HEK293 (cell line): ENCODE measurements at regions not wholly inside any gene's neighbourhood (a gene's known extent, or its start where the extent isn't known, plus 50 kb on each side); places are given as distances from the start of the nearest gene placed in this dataset.

Experiments
- CTCF ChIA-PET: fragments of 350-600 bp; formaldehyde crosslinking; extraction: SDS; loops from one replicate; lab custom pipeline; 2021; ENCODE audit warnings: antibody characterized with exemption; lab: Yijun Ruan, JAX
- POLR2A ChIA-PET: fragments of 300-600 bp; formaldehyde crosslinking; extraction: SDS; loops from one replicate; lab custom pipeline; 2020; ENCODE audit warnings: antibody characterized with exemption, inconsistent platforms; lab: Yijun Ruan, JAX
- H3K27ac ChIP-seq: fragments of 200-500 bp; sonication (Bioruptor generic); 2 replicates; pipeline ENCODE4 v1.5.1; 2014; ENCODE audit warnings: low read depth, low read length, control low read depth, inconsistent platforms; ENCODE audit errors: extremely low read depth
- H3K36me3 ChIP-seq, 2 experiments: fragments of 200-500 bp in 1 of 2; sonication (Bioruptor generic) in 1 of 2; 1 replicate in 1 of 2; 2 replicates in 1 of 2; pipeline ENCODE4 v1.5.1; 2014 to 2017; ENCODE audit warnings: inconsistent platforms in 2 of 2, low read length in 2 of 2; ENCODE audit not compliant: control insufficient read depth in 2 of 2, insufficient read depth in 1 of 2
- H3K4me1 ChIP-seq: fragments of 200-500 bp; sonication (Bioruptor generic); 2 replicates; pipeline ENCODE4 v1.5.1; 2014; ENCODE audit warnings: mild to moderate bottlenecking, low read length, inconsistent platforms; ENCODE audit not compliant: control insufficient read depth, insufficient read depth
- H3K4me3 ChIP-seq: 2 replicates; pipeline ENCODE4 v1.5.1; 2011; ENCODE audit warnings: low read depth, mild to moderate bottlenecking, control low read depth, low read length, moderate library complexity
- H3K9me3 ChIP-seq: fragments of 200-500 bp; sonication (Bioruptor generic); 2 replicates; pipeline ENCODE4 v1.5.1; 2014; ENCODE audit warnings: low read depth, low read length, inconsistent platforms; ENCODE audit not compliant: control insufficient read depth, insufficient read depth
- GFI1B ChIP-seq: fragments of 450-650 bp; formaldehyde crosslinking; IDR thresholded peaks from 2 replicates; pipeline ENCODE4 v1.5.1; 2016; ENCODE audit warnings: missing biosample characterization, missing genetic modification characterization
- SCRT2 ChIP-seq: fragments of 450-650 bp; formaldehyde crosslinking; IDR thresholded peaks from 2 replicates; pipeline ENCODE4 v1.5.1; 2016; ENCODE audit warnings: missing biosample characterization, missing genetic modification characterization
- SP3 ChIP-seq: fragments of 450-650 bp; formaldehyde crosslinking; IDR thresholded peaks from 2 replicates; pipeline ENCODE4 v1.5.1; 2016; ENCODE audit warnings: missing biosample characterization, missing genetic modification characterization
- ZBTB17 ChIP-seq: fragments of 450-650 bp; formaldehyde crosslinking; IDR thresholded peaks from 2 replicates; pipeline ENCODE4 v1.5.1; 2016; ENCODE audit warnings: missing biosample characterization, missing genetic modification characterization
- ZBTB8A ChIP-seq: fragments of 450-650 bp; formaldehyde crosslinking; IDR thresholded peaks from 2 replicates; pipeline ENCODE4 v1.5.1; 2016; ENCODE audit warnings: missing biosample characterization, missing genetic modification characterization
- ZNF174 ChIP-seq: fragments of 450-650 bp; formaldehyde crosslinking; IDR thresholded peaks from 2 replicates; pipeline ENCODE4 v1.5.0; 2017; ENCODE audit warnings: missing biosample characterization, mild to moderate bottlenecking, missing genetic modification characterization
- ZNF2 ChIP-seq: fragments of 450-650 bp; formaldehyde crosslinking; IDR thresholded peaks from 2 replicates; pipeline ENCODE4 v1.5.1; 2016; ENCODE audit warnings: missing biosample characterization, missing genetic modification characterization
- ZNF211 ChIP-seq: fragments of 450-650 bp; formaldehyde crosslinking; IDR thresholded peaks from 2 replicates; pipeline ENCODE4 v1.5.1; 2016; ENCODE audit warnings: low read depth, missing biosample characterization, missing genetic modification characterization
- ZNF521 ChIP-seq: fragments of 450-650 bp; formaldehyde crosslinking; IDR thresholded peaks from 2 replicates; pipeline ENCODE4 v1.5.1; 2017; ENCODE audit warnings: missing biosample characterization, mild to moderate bottlenecking, missing genetic modification characterization
- ZNF560 ChIP-seq: fragments of 450-650 bp; formaldehyde crosslinking; IDR thresholded peaks from 2 replicates; pipeline ENCODE4 v1.5.1; 2017; ENCODE audit warnings: missing biosample characterization, missing genetic modification characterization, borderline replicate concordance
- ZNF791 ChIP-seq: fragments of 450-650 bp; formaldehyde crosslinking; IDR thresholded peaks from 2 replicates; pipeline ENCODE4 v1.5.1; 2016; ENCODE audit warnings: missing biosample characterization, missing genetic modification characterization
- ZNF792 ChIP-seq: fragments of 450-650 bp; formaldehyde crosslinking; IDR thresholded peaks from 2 replicates; pipeline ENCODE4 v1.5.1; 2016; ENCODE audit warnings: missing biosample characterization, missing genetic modification characterization
- ZNF837 ChIP-seq: fragments of 450-650 bp; formaldehyde crosslinking; IDR thresholded peaks from 2 replicates; pipeline ENCODE4 v1.5.1; 2016; ENCODE audit warnings: missing biosample characterization, missing genetic modification characterization
- ZSCAN30 ChIP-seq: fragments of 450-650 bp; IDR thresholded peaks from 2 replicates; pipeline ENCODE4 v1.5.1; 2018; ENCODE audit warnings: missing biosample characterization, mild to moderate bottlenecking, missing genetic modification characterization, moderate library complexity
- TF ChIP-seq, protein P1 (sequence below): fragments of 450-650 bp; formaldehyde crosslinking; IDR thresholded peaks from 2 replicates; pipeline ENCODE4 v1.5.0; 2017; ENCODE audit warnings: missing biosample characterization, missing genetic modification characterization, borderline replicate concordance
- TF ChIP-seq, protein P2 (sequence below): fragments of 450-650 bp; formaldehyde crosslinking; IDR thresholded peaks from 2 replicates; pipeline ENCODE4 v1.5.1; 2016; ENCODE audit warnings: missing biosample characterization, missing genetic modification characterization, borderline replicate concordance
- TF ChIP-seq, protein P3 (sequence below): fragments of 450-650 bp; formaldehyde crosslinking; IDR thresholded peaks from 2 replicates; pipeline ENCODE4 v1.5.1; 2017; ENCODE audit warnings: missing biosample characterization, missing genetic modification characterization

DNA sequence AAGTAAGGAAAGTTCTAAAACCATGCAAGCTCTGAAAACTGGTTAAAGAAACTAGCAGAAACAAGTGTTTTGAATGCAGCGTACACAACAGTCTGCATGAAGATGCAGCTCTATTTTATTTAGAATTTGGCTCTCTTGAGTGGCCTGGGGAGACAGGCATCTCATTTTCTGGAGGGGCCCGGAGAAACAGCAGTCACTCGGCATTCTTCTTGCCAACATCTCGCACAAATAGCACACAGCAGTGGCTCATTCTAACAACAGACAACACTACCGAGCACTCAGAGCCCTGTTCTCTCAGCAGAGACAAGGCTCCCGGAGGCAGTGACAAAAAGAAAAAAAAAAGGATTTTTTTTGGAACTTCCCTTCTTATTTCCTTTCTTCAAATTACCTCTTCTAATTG is 108.5 kb upstream of the STMND1 start:
- H3K4me1 ChIP-seq: no peaks in the 10 kb centered on the region
- POLR2A ChIA-PET: no interaction called here
- CTCF ChIA-PET: interaction anchor here (1.2 to 2.2 kb wide), 2 partner anchors 28 to 482 kb away, joined by 3 to 7 read pairs; no protein-coding TSS in a partner anchor
- H3K4me3 ChIP-seq: no peak overlapping the region
- no peaks in the 10 kb centered on the region for H3K36me3 ChIP-seq
- no peak for TF ChIP-seq ZBTB8A (tag by site-specific recombination)
- TF ChIP-seq, protein P1, sequence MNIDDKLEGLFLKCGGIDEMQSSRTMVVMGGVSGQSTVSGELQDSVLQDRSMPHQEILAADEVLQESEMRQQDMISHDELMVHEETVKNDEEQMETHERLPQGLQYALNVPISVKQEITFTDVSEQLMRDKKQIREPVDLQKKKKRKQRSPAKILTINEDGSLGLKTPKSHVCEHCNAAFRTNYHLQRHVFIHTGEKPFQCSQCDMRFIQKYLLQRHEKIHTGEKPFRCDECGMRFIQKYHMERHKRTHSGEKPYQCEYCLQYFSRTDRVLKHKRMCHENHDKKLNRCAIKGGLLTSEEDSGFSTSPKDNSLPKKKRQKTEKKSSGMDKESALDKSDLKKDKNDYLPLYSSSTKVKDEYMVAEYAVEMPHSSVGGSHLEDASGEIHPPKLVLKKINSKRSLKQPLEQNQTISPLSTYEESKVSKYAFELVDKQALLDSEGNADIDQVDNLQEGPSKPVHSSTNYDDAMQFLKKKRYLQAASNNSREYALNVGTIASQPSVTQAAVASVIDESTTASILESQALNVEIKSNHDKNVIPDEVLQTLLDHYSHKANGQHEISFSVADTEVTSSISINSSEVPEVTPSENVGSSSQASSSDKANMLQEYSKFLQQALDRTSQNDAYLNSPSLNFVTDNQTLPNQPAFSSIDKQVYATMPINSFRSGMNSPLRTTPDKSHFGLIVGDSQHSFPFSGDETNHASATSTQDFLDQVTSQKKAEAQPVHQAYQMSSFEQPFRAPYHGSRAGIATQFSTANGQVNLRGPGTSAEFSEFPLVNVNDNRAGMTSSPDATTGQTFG (tag by site-specific recombination): no peak
- TF ChIP-seq ZNF837 (tag by site-specific recombination): no peak
- no peak for TF ChIP-seq ZBTB17
- no peak for TF ChIP-seq ZNF792
- TF ChIP-seq ZNF174 (tag by site-specific recombination): no peak
- TF ChIP-seq, protein P2, sequence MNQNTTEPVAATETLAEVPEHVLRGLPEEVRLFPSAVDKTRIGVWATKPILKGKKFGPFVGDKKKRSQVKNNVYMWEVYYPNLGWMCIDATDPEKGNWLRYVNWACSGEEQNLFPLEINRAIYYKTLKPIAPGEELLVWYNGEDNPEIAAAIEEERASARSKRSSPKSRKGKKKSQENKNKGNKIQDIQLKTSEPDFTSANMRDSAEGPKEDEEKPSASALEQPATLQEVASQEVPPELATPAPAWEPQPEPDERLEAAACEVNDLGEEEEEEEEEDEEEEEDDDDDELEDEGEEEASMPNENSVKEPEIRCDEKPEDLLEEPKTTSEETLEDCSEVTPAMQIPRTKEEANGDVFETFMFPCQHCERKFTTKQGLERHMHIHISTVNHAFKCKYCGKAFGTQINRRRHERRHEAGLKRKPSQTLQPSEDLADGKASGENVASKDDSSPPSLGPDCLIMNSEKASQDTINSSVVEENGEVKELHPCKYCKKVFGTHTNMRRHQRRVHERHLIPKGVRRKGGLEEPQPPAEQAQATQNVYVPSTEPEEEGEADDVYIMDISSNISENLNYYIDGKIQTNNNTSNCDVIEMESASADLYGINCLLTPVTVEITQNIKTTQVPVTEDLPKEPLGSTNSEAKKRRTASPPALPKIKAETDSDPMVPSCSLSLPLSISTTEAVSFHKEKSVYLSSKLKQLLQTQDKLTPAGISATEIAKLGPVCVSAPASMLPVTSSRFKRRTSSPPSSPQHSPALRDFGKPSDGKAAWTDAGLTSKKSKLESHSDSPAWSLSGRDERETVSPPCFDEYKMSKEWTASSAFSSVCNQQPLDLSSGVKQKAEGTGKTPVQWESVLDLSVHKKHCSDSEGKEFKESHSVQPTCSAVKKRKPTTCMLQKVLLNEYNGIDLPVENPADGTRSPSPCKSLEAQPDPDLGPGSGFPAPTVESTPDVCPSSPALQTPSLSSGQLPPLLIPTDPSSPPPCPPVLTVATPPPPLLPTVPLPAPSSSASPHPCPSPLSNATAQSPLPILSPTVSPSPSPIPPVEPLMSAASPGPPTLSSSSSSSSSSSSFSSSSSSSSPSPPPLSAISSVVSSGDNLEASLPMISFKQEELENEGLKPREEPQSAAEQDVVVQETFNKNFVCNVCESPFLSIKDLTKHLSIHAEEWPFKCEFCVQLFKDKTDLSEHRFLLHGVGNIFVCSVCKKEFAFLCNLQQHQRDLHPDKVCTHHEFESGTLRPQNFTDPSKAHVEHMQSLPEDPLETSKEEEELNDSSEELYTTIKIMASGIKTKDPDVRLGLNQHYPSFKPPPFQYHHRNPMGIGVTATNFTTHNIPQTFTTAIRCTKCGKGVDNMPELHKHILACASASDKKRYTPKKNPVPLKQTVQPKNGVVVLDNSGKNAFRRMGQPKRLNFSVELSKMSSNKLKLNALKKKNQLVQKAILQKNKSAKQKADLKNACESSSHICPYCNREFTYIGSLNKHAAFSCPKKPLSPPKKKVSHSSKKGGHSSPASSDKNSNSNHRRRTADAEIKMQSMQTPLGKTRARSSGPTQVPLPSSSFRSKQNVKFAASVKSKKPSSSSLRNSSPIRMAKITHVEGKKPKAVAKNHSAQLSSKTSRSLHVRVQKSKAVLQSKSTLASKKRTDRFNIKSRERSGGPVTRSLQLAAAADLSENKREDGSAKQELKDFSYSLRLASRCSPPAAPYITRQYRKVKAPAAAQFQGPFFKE: no peak
- no peak for TF ChIP-seq SP3
- TF ChIP-seq, all 188 proteins: peak for 0
- Histone ChIP-seq H3K27ac (no peak overlapping the region), H3K9me3 (no peaks in the 10 kb centered on the region; the same call in 1 of the 2 replicates)

DNA sequence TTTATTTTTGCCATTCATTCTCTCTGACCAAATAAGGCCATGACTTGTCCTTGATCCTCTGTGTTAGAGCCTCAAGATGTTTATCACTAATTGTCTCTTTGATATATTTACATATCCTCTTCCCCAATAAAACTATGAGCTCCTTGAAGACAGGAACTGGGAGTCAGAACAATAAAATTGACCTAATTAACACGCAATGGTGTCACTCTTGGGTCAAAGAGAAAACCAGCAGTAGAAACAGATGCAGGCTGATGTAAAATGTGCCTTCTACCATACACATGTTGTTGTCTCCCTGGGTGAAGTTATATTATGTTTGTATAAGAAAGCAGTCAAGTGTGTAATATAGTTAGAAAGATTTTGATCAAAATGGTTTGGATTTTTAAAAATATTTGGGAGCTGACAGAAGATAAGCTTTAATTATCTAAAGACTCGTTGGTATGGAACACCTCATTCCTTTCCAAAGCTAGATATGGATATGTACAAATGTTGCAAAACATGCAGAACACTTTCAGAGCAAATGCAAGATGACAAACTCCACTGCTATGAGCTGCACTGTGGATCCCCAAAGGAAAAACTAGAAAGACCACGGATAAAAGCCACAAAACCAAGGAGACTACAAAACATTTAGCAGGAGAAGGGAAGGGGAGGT is 109.7 kb upstream of the STMND1 start:
- Histone ChIP-seq H3K27ac (no peak overlapping the region), H3K36me3 (no peaks in the 10 kb centered on the region), H3K4me3 (no peak overlapping the region), H3K4me1 (no peaks in the 10 kb centered on the region), H3K9me3 (no peaks in the 10 kb centered on the region; the same call in 1 of the 2 replicates)
- ChIA-PET CTCF (interaction anchor here (2.2 kb wide), 1 partner anchor 27 kb away, joined by 7 read pairs; no protein-coding TSS in a partner anchor), POLR2A (interaction anchor here (0.6 kb wide), 1 partner anchor 432 kb away, joined by 3 read pairs; no protein-coding TSS in a partner anchor)
- TF ChIP-seq, protein P3, sequence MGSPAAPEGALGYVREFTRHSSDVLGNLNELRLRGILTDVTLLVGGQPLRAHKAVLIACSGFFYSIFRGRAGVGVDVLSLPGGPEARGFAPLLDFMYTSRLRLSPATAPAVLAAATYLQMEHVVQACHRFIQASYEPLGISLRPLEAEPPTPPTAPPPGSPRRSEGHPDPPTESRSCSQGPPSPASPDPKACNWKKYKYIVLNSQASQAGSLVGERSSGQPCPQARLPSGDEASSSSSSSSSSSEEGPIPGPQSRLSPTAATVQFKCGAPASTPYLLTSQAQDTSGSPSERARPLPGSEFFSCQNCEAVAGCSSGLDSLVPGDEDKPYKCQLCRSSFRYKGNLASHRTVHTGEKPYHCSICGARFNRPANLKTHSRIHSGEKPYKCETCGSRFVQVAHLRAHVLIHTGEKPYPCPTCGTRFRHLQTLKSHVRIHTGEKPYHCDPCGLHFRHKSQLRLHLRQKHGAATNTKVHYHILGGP (tag by site-specific recombination): no peak
- no peak for TF ChIP-seq ZNF791 (tag by site-specific recombination)
- no peak for TF ChIP-seq ZNF2 (tag by site-specific recombination)
- no peak for TF ChIP-seq GFI1B (tag by site-specific recombination)
- TF ChIP-seq ZNF521: no peak
- TF ChIP-seq, protein P1 (tag by site-specific recombination): no peak
- no peak for TF ChIP-seq ZSCAN30 (tag by site-specific recombination)
- TF ChIP-seq SCRT2 (tag by site-specific recombination): no peak
- TF ChIP-seq ZBTB8A (tag by site-specific recombination): no peak
- no peak for TF ChIP-seq ZNF560 (tag by site-specific recombination)
- TF ChIP-seq ZNF792: no peak
- no peak for TF ChIP-seq ZNF211
